Keratinocyte (primary cell): ENCODE measurements at regions not wholly inside any gene's neighbourhood (a gene's known extent, or its start where the extent isn't known, plus 50 kb on each side); places are given as distances from the start of the nearest gene placed in this dataset.

Experiments
- DNase-seq: peaks from one replicate; pipeline ENCODE4 v3.0.0-alpha.2; 2011; ENCODE audit warnings: low read depth, missing footprints, low spot score
- FAIRE-seq: peaks from 2 replicates; lab custom pipeline; 2011; peaks lifted over from hg19 to GRCh38; lab: Jason Lieb, UNC
- H2AFZ ChIP-seq: 2 replicates; pipeline ENCODE4 v1.6.0; 2012; ENCODE audit warnings: low read length, control low read depth, inconsistent platforms; ENCODE audit not compliant: control insufficient read depth
- H3K27ac ChIP-seq: 2 replicates; pipeline ENCODE4 v1.5.1; 2011; ENCODE audit warnings: low read length; ENCODE audit not compliant: control insufficient read depth, insufficient read depth
- H3K27me3 ChIP-seq: 3 replicates; pipeline ENCODE4 v1.6.0; 2011; ENCODE audit warnings: low read length; ENCODE audit not compliant: control insufficient read depth, insufficient read depth; ENCODE audit errors: extremely low read depth
- H3K36me3 ChIP-seq, 2 experiments: 2 replicates in 1 of 2; 3 replicates in 1 of 2; pipeline ENCODE4 v1.5.1; 2011; ENCODE audit warnings: low read length in 2 of 2, mild to moderate bottlenecking in 1 of 2; ENCODE audit not compliant: control insufficient read depth in 2 of 2, insufficient read depth in 2 of 2; ENCODE audit errors: extremely low read depth in 1 of 2
- H3K4me1 ChIP-seq: 3 replicates; pipeline ENCODE4 v1.5.1; 2011; ENCODE audit warnings: low read length; ENCODE audit not compliant: control insufficient read depth, insufficient read depth; ENCODE audit errors: extremely low read depth
- H3K4me2 ChIP-seq: 3 replicates; pipeline ENCODE4 v1.6.0; 2011; ENCODE audit warnings: low read depth, low read length; ENCODE audit not compliant: control insufficient read depth, insufficient read depth; ENCODE audit errors: extremely low read depth
- H3K4me3 ChIP-seq, 3 experiments: fragments of 200-600 bp in 1 of 3; sonication (generic) in 1 of 3; 2 replicates in 2 of 3; 3 replicates in 1 of 3; pipeline ENCODE4 v1.5.1; 2011 to 2016; ENCODE audit warnings: low read length in 3 of 3, mild to moderate bottlenecking in 3 of 3, control low read depth in 2 of 3, inconsistent platforms in 1 of 3, low read depth in 1 of 3, mixed read lengths in 1 of 3, mixed run types in 1 of 3, moderate library complexity in 1 of 3; ENCODE audit not compliant: control insufficient read depth in 2 of 3, insufficient read depth in 2 of 3; ENCODE audit errors: extremely low read depth in 1 of 3
- H3K79me2 ChIP-seq: 2 replicates; pipeline ENCODE4 v1.6.0; 2012; ENCODE audit warnings: low read length; ENCODE audit not compliant: control insufficient read depth, insufficient read depth
- H3K9ac ChIP-seq: 3 replicates; pipeline ENCODE4 v1.6.0; 2011; ENCODE audit warnings: low read length; ENCODE audit not compliant: control insufficient read depth, insufficient read depth; ENCODE audit errors: extremely low read depth
- H3K9me1 ChIP-seq: 3 replicates; pipeline ENCODE4 v1.6.0; 2011; ENCODE audit warnings: low read length; ENCODE audit not compliant: control insufficient read depth, insufficient read depth; ENCODE audit errors: extremely low read depth
- H3K9me3 ChIP-seq: 2 replicates; pipeline ENCODE4 v1.5.1; 2012; ENCODE audit warnings: low read depth, low read length; ENCODE audit not compliant: control insufficient read depth
- H4K20me1 ChIP-seq: 3 replicates; pipeline ENCODE4 v1.6.0; 2011; ENCODE audit warnings: low read length; ENCODE audit not compliant: control insufficient read depth, insufficient read depth; ENCODE audit errors: extremely low read depth
- CTCF ChIP-seq, 3 experiments: IDR thresholded peaks in 1 of 3; conservative IDR thresholded peaks in 1 of 3; optimal IDR thresholded peaks in 1 of 3; 2 replicates in 2 of 3; 3 replicates in 1 of 3; pipeline versions ENCODE3 to v1.5.1; 2011; ENCODE audit warnings: low read length in 3 of 3, mild to moderate bottlenecking in 3 of 3, moderate library complexity in 2 of 3, control low read depth in 1 of 3, inconsistent platforms in 1 of 3; ENCODE audit not compliant: insufficient read depth in 2 of 3; ENCODE audit errors: extremely low read depth in 1 of 3
- EZH2 ChIP-seq: IDR thresholded peaks from one replicate; pipeline ENCODE4 v1.6.1; 2012; ENCODE audit warnings: inconsistent platforms, mild to moderate bottlenecking, low read length, moderate library complexity
- dilution Hi-C: fragments of 300-500 bp; cut with MboI; formaldehyde crosslinking; loops from one replicate; pipeline ENCODE4 v1.7.0; 2020; ENCODE audit warnings: low sequenced_read_pairs; ENCODE audit not compliant: extremely low pct_ligation_motif_present

GRCh38 chr18:76205906-76206305, 289.1 kb downstream of the ZNF516 start:
- Histone ChIP-seq H3K4me2 (no peak overlapping the region), H3K4me1 (peaks cover 3% of the 10 kb centered on the region), H3K27ac (no peak overlapping the region), H3K9me3 (no peaks in the 10 kb centered on the region), H3K4me3 (no peak overlapping the region), H3K36me3 (no peaks in the 10 kb centered on the region), H4K20me1 (no peaks in the 10 kb centered on the region), H3K79me2 (no peaks in the 10 kb centered on the region), H3K9me1 (no peaks in the 10 kb centered on the region), H3K9ac (no peak overlapping the region), H3K27me3 (no peaks in the 10 kb centered on the region), H2AFZ (no peak overlapping the region)
- DNase-seq: no peak
- FAIRE-seq: no peak
- TF ChIP-seq EZH2: no peak
- TF ChIP-seq CTCF (optimal IDR thresholded peaks at IDR 0.05 in 1 of 3, IDR thresholded peaks at IDR 0.05 in 1 of 3, conservative IDR thresholded peaks at IDR 0.05 in 1 of 3; ENCODE audit: extremely low read depth in 1 of 3, insufficient read depth in 2 of 3, low read length in 3 of 3): no peak
- dilution Hi-C loops: no loop called here

- no peaks in the 10 kb centered on the region for H3K27me3 ChIP-seq
- dilution Hi-C loops: no loop called here
- FAIRE-seq: no peak
Observed at GRCh38 chr18:76203552-76203951, 291.5 kb downstream of the ZNF516 start.

More at GRCh38 chr18:76203552-76203951, 291.5 kb downstream of the ZNF516 start:
- H4K20me1 ChIP-seq: no peaks in the 10 kb centered on the region
- H3K36me3 ChIP-seq: no peaks in the 10 kb centered on the region
- H3K9ac ChIP-seq: no peak overlapping the region
- H3K4me2 ChIP-seq: no peak overlapping the region
- H3K9me3 ChIP-seq: no peaks in the 10 kb centered on the region
- TF ChIP-seq EZH2 (no peak), CTCF (optimal IDR thresholded peaks at IDR 0.05 in 1 of 3, IDR thresholded peaks at IDR 0.05 in 1 of 3, conservative IDR thresholded peaks at IDR 0.05 in 1 of 3; ENCODE audit: extremely low read depth in 1 of 3, insufficient read depth in 2 of 3, low read length in 3 of 3) (no peak)
- no peak overlapping the region for H3K27ac ChIP-seq
- H3K4me3 ChIP-seq: no peak overlapping the region
- no peaks in the 10 kb centered on the region for H3K9me1 ChIP-seq
- H3K79me2 ChIP-seq: no peaks in the 10 kb centered on the region
- DNase-seq: no peak
- H2AFZ ChIP-seq: no peak overlapping the region
- H3K4me1 ChIP-seq: no peaks in the 10 kb centered on the region
